ENCODE measurements at regions not wholly inside any gene's neighbourhood (a gene's known extent, or its start where the extent isn't known, plus 50 kb on each side); places are given as distances from the start of the nearest gene placed in this dataset.

DNA sequence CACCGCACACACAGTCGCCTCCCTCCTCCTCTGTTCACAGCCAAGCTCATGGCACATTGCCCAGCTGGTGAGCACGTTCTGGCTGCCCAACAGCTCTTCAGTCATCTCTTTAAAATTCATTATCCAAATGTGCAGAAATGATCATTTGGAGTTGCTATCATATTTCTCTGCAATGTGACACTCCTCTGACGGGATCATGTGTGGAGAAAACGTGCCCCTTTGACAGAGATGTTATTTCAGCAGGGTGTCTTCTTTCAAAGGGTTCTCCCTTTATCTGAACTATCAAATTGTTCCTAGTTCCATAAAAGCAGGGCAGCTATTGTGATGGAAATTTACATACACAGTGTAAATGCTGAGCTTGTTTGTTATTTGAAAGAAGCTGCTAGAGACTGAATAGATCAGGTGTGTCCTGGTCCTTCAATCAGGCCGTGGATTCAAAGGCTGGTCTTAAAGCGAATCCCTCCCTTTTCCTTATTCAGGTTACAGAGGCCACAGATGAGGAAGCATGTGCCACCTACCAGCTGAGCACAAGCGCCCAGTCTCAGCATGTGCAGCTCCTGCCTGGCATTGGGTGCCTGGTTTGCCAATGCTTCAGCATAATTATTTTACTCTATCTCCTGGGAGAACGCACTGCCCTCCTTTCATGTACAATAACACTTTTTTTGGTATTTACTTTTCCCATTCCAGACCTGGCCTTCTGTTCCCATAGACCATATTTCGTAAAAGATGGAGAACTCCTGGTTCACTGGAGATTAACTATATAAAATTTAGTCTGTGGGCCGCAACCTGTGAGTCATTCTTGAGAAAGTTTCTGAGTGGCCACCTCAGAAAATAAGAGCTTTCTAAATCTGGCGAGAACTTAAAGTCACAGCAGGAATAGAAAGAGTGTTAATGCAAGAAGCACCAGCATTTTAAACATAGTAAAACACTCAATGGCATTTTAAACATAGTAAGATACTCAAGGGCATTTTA lies 433.7 kb downstream of the ENC1 start:
- no peak for DNase-seq

DNA sequence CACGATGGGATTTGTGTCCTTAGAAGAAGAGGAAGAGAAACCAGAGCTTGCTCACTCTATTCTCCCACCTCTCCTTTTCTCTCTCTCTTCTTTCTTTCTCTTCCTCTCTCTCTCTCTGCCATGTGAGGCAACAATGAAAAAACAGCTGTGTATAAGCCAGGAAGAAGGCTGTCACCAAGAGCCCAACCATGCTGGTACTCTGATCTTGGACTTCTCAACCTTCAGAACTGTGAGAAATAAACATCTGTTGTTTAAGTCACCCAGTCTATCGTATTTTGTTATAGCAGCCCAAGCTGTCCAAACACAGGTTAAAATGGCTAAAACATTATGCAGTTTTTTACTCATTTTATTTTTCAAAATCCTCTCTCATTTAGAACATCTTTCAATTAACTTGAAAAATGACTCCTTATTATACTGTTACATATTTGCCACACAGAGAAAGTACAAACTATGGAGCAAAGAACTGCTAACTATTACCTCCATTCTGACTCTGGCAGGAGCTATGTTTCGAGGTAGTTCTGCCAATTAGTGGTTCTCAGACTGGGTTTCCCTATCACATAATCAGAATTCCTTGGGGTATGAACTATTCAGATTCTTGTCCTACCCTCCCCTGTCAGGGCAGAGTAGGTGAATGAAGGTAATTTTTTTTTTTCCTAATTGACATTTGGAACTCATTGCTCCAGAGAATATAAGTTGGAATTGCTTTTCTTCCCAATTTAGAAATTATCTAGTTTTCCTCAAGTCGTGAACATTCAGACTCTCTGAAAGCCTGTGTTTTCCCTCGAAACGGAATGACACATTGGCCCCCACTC lies 434.6 kb downstream of the ENC1 start:
- no peak for DNase-seq

DNA sequence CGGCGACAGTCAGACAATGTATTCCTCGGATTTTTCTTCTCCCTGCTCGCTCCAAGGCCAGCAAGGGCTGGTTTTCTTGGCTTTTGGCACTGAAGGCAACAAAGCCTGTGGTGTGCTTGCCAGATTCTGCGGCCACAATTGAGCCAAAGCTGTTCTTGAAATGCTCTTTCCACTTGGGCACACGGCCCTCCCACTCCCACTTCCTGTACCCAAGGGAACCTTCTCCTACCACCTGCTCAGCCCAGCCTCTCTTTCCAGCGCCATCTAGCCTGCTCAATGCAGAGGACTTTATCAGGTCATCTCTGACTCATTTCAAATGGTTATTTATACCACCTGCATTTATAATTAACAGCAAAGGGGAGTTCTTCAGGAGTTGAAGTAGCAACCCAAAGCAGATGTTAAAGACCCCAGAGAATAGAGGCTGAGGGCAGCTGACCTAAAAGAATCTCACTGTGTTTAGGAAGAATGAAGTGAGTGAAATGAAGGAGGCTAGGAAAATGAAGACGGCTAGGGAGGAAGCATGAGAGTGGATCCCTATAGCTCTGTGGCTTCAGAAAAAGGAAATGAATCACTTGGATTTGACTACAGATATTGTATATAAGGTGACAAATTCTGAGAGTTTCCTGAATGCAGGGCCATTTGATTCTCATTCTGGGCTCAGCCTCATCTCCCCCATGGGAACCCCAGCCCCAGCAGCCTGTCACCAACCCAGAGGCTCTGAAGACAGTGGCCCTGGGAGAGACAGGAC lies 439.0 kb downstream of the ENC1 start:
- no peak for DNase-seq

DNA sequence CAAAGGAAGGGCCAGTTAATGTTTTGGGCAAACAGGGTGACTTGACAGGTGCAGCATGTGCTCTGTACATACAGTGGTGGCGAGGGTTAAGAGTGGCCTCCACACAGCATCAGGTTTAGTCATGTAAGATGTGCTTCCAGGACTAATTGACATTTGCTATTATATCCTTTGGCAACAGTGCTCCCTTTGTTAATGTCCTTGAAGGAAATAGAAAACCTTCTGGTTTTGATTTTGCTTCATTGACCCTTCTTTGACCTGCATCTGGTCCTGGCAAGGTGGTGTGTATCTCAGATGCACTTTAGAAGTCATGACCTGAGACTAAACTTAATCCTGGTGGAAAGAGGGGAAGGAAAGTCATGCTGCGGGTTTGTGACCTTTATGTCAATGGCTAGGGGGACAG lies 440.0 kb downstream of the ENC1 start:
- no peak for DNase-seq

DNA sequence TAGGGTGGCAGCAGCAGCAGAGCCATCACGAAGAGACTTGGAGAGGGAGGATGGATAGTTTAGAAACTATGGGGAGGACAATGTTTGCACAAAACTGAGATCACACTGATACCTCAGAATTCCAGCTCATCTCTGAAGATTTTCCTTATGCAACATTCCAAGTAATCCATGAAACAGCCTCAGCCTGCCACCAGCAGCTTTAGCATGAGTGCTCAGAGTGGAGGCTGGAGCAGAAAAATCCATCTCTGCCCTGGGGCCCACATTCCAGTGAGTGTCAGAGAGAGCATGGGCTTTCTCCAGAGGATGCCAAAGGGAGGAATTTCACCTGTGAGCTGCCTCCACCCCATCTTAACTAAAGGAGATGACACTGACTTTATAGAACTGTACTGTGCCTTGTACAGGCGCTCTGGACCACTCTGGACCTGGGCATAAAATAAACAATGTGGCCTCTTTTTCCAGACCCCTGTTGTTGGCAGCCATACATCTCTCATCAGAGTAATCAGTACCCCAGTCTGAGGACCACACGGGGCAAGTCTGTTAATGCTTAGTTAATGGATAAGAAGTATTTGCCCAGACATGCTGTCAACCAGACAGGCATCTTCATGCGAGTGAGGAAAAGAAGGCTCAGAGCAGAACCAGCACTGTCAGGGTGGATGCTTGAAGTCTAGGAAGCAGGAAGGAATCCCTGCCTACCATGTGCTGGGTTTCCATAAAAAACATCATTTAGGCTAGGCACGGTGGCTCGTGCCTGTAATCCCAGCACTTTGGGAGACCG lies 440.9 kb downstream of the ENC1 start:
- DNase-seq: no peak

DNA sequence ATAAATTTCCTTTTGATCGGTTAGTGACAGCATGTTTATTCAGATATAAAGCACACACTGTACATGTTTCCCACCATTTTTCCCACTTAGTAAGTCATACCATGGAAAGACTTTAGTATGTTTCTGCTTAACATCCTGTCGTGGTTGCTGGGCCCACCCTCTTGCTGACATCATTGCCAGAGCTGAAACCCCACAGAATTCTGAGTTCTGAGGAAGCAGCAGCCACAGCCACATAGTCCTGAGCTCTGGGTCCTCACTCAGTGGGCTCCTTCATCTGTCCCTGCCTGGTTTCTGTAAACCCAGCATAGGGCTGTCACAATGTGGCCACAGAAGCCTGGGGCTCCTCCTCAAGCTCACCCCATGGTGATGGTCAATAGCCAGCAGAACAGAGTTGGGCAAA lies 441.5 kb downstream of the ENC1 start:
- no peak for DNase-seq

DNA sequence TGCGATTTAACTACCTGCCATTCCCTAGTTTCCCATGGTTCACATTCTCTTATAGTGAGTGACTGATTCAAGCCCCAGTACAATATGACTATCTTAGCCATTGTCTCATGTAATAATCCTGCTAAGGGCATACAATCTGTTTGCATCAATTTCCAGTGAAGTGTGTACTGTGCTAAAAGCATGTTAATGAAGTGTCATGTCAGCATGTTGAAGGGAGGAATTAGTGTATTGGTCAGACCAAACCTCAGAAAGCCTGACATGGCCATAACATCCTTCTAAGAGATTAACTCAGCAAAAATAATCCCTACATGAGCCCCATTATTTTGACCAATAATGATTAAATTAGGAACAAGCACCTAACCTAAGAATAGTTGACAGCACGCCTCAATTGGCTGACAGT lies 442.4 kb downstream of the ENC1 start:
- DNase-seq: no peak

DNA sequence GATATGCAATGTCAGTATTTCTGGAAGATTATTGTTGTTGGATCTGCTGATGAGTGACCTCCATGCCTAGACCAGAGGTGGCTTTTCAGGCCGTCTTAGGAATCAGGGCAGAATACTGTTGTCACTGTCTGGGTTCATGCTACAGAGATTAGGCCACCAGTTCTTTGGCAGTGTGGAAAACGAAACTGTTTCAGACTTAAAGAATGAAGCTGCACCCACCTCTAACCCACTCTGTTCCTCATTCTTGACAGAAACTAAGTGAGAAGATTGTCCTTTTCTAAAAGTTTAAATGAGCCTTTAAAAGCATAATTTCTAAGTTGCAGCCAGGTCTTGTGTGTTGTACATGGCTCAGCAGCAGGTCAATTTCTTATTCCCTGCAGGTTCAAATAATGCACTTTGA lies 444.3 kb downstream of the ENC1 start:
- DNase-seq: no peak

DNA sequence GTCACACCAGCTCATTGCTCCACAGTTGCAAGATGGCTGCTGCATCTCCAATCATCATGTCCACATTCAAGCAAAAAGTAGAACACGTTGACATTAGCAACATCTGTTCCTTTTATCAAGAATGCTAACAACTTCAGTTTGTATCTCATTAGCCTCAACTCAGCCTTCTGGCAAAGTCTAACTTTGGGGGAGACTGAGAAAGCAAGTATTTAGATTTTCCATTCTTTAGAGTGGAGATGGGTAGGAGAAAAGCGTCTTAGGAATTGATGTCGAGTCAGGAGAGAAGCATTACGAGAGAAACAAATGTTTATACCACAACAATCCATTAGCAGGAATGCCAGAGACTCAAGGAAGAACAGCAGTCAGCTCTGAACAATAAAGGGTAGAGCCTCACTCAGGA lies 446.3 kb downstream of the ENC1 start:
- no peak for DNase-seq

DNA sequence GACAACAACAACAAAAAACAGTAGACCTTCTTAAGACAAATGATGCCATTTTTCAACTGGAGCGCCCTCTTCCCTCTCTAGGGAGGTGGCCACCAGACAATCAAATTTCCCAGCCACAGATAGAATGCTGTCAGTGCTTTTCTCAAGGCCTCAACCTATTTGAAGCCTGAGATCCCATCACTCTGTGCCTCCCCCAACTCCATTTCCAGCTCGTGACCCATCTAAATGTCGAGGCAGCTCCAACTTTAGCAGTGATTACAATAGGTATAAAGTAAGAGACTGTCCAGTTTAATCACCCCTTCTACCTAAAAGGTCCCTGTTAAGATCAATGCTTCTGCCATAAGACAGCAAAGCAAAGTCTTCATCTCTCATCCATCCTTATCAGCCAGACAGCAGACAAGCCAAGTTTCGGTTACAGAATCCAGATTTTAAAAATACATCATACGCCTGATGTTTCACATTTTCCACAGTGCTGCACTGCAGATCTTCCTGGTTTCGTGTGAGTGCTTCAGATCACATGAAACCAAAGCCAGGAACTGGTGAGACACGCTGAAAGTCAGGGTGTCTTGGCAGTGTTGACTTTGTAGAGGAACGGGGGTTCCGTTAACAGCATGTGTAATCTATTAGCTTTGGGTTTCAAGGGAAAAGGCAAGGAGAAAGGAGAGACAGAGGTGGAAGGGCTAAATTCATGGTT lies 447.8 kb downstream of the ENC1 start:
- no peak for DNase-seq

DNA sequence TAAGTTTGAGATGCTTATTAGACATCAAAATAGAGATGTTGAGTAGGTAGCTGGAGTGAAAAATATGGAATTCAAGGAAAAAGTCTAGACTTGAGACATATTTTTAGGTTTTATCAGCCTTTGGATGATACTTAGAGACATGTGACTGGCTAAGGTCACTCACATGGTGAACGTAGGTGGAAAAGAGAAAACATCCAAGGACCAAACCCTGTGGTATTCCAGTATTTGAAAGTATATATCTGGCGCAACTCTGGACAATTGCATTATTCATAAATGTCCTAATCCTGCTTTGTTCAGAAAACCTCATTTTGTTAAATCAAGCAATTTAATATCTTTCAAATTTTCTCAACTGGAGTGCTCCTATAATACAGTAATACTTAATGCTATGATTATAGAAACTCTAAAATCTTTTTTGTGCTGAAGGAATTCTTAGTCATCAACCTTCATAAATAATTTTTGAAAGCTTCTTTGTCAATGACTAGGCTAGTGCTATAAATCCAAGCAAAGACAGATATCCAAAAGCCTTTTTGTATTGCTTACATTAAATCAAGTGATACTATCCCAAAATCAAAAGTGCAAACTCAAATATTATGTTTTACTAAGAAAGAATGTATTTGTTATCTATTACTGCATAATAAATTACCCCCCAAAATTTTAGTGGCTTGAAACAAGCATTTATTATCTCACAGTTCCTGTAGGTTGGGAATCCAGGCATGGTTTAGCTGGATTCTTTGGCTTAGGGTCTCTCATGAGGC lies 452.0 kb downstream of the ENC1 start:
- DNase-seq: no peak

DNA sequence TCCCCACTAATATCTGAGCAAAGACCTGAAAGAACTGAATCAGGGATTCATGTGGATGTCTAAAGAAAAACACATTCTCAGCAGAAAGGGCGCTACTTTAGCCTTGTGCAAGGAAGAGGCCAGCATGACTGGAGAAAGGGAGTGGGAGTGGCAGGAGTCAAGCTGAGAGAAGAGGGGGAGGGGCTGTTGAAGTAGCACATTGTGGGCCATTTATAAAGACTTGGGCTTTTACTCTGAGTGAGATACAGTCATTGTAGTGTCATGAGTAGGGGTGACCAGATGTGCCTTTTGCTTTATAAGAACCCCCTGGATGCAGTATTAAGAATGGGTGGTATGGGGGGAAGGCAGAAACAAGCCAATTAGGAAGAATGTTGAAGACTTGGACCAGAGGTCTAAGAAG lies 452.8 kb downstream of the ENC1 start:
- no peak for DNase-seq

DNA sequence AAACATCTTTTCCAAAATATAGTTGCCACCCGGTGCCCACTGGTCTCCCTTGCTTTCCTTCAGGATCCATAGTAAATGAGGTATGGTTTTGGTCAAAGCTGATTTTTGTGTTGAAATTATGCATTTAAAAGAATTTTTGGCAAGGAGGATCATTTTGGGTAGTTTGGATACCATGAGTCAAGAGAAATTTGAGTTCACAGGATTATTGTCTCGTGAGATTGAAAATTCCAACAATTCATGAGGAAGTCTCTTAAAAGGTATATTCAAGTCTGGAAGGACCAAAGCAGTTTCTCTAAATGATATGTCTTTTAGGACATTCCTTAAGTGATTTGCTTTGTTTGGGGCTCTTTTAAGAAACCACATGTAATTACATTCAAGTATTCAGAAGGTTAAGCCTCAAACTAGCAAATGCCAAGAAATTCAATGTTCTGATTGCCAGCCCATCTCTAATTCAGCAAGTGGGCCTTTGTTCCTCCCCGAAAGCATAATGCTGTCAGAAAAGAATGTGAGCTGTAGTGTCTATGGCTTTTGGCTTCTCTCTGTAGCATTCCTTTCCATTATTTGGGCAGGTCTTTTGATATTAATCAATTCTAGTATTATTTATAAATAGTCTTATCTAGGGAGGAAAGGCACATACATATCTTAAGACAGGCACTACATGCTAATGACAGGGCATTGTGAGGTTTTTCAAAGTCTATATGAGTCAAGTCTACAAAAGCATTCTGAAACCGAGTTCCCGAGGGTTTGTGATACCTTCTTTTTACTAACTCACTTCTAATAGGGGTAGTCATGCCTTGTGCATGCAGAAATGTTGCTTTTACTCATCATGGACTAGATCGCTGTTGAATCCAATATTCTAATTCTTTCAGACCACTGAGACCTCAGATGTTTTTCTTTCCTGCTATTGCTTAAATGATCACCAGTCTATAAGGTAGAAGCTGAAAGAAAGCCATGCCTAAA lies 453.9 kb downstream of the ENC1 start:
- DNase-seq: no peak

DNA sequence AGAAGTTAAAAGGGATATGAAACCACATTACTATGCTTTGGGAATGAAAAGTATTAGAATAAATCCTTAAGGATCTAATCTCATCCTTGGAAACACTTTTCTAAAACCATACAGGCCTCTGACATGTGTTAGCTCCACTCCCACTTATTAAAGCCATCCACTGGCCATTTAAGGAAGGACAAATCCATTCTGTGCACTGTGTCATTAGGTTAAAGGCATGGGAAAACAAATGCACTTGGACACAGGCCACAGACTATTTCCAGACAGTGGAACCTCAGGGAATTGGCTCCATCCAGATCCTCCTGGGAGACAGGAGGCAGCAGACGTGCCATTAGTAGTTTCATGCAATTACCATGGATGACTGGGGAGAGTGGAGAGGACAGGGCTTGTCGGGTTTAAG lies 454.9 kb downstream of the ENC1 start:
- no peak for DNase-seq

DNA sequence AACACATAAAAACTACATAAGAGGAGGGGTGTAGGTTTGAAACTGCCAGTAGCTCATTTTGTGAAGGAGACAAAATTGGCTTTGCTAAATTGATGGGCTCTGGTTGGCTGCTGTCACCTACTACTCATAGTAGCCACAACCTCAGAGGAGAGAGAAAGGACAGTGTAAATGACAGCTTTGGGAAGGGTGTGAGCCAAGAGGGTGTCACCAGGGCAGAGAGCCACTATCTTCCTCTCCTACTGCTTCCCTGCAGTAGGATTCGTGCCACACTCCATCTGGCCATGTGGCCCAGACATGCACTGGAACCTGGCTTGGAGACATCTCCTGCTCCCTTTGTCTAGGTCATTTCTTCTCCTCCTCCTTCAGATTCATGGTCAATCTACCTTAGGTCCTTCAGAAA lies 455.9 kb downstream of the ENC1 start:
- no peak for DNase-seq

DNA sequence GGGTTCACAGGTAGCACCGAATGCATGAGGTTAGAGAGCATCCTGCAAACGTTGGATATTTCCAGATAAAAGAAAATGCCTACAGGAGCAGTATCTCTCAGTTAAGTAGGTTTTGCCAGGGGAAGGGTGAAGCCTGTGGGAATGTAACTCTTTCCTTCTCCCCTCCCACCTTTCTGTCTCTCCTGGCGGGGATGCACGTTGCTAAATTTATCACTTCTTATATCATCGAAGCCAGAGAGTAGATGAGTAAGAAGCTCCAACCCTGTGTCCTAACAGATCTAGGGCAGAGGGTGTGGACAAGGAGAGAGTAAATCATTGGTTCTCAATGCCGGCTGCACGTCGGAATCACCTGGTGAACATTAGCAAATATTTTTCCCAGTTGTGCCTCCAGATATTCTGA lies 457.5 kb downstream of the ENC1 start:
- DNase-seq: no peak

DNA sequence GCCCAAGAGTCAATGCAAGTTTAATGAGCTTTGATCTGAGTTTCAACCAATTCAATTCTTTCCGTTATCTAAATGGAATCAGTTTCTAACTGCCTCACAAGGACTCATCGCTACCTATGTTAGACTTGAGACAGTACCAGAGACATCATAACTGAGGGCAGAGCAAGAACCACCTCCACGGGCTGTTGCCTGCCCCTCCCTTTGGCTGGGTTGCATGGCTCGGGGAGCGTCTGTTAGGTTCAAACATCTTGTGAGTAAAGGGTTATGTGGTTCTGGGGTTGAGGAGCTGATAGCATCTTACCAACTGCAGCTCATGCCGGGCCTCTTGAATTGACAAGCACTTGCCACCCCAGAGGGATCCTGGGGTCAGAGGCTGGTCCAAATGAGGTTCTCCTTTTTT lies 457.9 kb downstream of the ENC1 start:
- DNase-seq: no peak

DNA sequence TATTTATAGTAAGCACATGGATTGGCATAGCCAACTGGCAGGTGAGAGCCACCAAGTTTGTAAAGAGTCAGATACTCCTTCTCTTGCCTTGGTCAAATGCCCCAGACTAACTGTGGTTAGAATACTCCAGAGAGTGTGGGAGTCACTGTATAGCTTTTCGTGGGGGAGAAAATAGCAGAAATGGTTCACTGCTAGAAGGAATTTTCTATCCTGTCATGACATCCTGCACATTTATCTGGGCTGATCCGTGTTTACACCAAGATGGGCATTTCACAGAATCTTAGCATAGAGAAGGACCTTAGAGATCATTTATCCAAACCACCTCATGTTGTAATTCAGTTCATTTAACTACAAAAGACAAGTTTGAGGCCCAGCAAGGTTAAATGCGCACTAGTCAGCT lies 460.8 kb downstream of the ENC1 start:
- DNase-seq: no peak

DNA sequence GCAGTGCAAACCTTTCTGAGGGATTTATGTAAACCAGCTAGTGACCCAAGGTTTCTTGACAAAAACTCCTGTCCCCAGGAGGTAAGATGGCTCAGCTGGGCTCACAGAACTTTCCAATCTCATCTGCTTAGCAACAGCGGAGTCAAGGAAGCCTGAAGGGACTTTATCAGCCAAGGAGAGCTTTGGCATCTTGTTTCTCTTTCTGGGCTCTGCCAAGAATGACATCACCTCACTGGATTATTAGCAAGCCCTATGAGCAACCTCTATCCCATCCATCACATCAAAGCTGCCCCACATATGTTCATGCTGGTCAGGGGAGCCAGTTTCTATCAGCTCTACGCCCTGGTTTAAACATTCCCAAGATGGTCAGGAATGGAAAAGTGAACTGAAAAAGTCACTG lies 461.3 kb downstream of the ENC1 start:
- no peak for DNase-seq

DNA sequence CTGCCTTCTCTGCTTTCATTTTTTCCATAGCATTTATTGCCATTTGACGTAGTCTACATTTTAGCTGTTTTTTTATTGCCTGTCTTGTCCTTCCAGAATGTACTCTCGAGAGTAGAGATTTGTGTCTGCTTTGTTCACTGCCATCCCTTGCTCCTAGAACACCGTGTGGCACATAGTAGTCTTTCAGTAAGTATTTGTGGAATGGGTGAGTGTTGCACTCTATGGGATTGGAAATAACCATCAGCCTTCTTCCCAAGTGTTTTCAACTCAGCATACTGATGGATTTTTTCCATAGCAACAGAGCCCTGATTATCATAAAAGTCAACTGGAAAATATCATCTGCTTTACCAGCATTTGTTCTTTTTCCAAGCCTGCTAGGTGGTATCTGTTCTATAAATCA lies 462.6 kb downstream of the ENC1 start:
- DNase-seq: no peak
